Panc1 (cell line): ENCODE measurements at regions not wholly inside any gene's neighbourhood (a gene's known extent, or its start where the extent isn't known, plus 50 kb on each side); places are given as distances from the start of the nearest gene placed in this dataset.

ENCODE experiments used
- ATAC-seq: fragments of 200-7000 bp; cut with Tn5 transposase; 2 replicates; pipeline ENCODE4 v1.9.1; 2020; ENCODE audit warnings: mild to moderate bottlenecking, moderate library complexity
- BruUV-seq: library from RNA; stranded (reverse); fragments of 400-500 nt; replicated peaks from 2 replicates; lab custom pipeline; 2021; lab: Mats Ljungman, UMichigan
- CTCF ChIA-PET: fragments of 300-600 bp; sonication (Branson Sonifier 250); formaldehyde crosslinking; loops from one replicate; lab custom pipeline; 2022; ENCODE audit warnings: antibody characterized with exemption; lab: Charles Lee
- POLR2A ChIA-PET: fragments of 300-600 bp; sonication (Branson Sonifier 250); formaldehyde crosslinking; loops from one replicate; lab custom pipeline; 2022; ENCODE audit warnings: antibody characterized with exemption; lab: Charles Lee
- DNase-seq: peaks from one replicate; pipeline ENCODE4 v3.0.0-alpha.2; 2010; ENCODE audit warnings: low read depth, low spot score
- H3K27ac ChIP-seq: 2 replicates; pipeline ENCODE4 v1.5.1; 2011; ENCODE audit warnings: mild to moderate bottlenecking, low read length, inconsistent platforms
- H3K27me3 ChIP-seq: fragments of 200-500 bp; sonication (Bioruptor generic); 2 replicates; pipeline ENCODE4 v1.6.0; 2014; ENCODE audit warnings: low read length, inconsistent platforms; ENCODE audit not compliant: control insufficient read depth, insufficient read depth
- H3K36me3 ChIP-seq: fragments of 200-500 bp; sonication (Bioruptor generic); 2 replicates; pipeline ENCODE4 v1.5.1; 2014; ENCODE audit warnings: inconsistent platforms, mild to moderate bottlenecking, low read length, moderate library complexity; ENCODE audit not compliant: control insufficient read depth, insufficient read depth
- H3K4me1 ChIP-seq: 2 replicates; pipeline ENCODE4 v1.5.1; 2011; ENCODE audit warnings: inconsistent platforms, mild to moderate bottlenecking, low read length, moderate library complexity; ENCODE audit not compliant: control insufficient read depth, insufficient read depth
- H3K4me3 ChIP-seq, 2 experiments: 2 replicates each; pipeline ENCODE4 v1.5.1; 2011 to 2012; ENCODE audit warnings: low read depth in 2 of 2, low read length in 2 of 2, mild to moderate bottlenecking in 2 of 2, inconsistent platforms in 1 of 2, moderate library complexity in 1 of 2
- H3K9me3 ChIP-seq: fragments of 200-500 bp; sonication (Bioruptor generic); 2 replicates; pipeline ENCODE4 v1.5.1; 2014; ENCODE audit warnings: low read depth, mild to moderate bottlenecking, inconsistent platforms, low read length, moderate library complexity; ENCODE audit not compliant: control insufficient read depth, insufficient read depth
- CTCF ChIP-seq: fragments of 450-650 bp; IDR thresholded peaks from 2 replicates; pipeline ENCODE4 v1.5.1; 2017; ENCODE audit warnings: mild to moderate bottlenecking
- POLR2AphosphoS5 ChIP-seq: IDR thresholded peaks from 2 replicates; pipeline ENCODE4 v1.6.1; 2012; ENCODE audit warnings: mild to moderate bottlenecking, low read depth, low read length, moderate library complexity
- REST ChIP-seq, 2 experiments: IDR thresholded peaks; 2 replicates each; pipeline ENCODE4 v1.6.1; 2011 to 2012; ENCODE audit warnings: low read depth in 2 of 2, control low read depth in 1 of 2, low read length in 1 of 2, mild to moderate bottlenecking in 1 of 2, moderate library complexity in 1 of 2; ENCODE audit not compliant: insufficient read depth in 1 of 2
- SIN3A ChIP-seq: IDR thresholded peaks from 2 replicates; pipeline ENCODE4 v1.6.1; 2012; ENCODE audit warnings: low read depth, mild to moderate bottlenecking, low read length, moderate library complexity, borderline replicate concordance; ENCODE audit not compliant: insufficient read depth
- TCF7L2 ChIP-seq: IDR thresholded peaks from 2 replicates; pipeline ENCODE4 v1.6.1; 2011; ENCODE audit warnings: mild to moderate bottlenecking, low read depth, low read length, inconsistent platforms
- in situ Hi-C: cut with HindIII; loops from 2 replicates; pipeline ENCODE4 v1.10.0; 2016; ENCODE audit warnings: low sequenced_read_pairs, low pct_unique_long_range_greater_than_20kb
- intact Hi-C: fragments of 100-400 bp; cut with micrococcal nuclease; formaldehyde crosslinking; loops from one replicate; pipeline ENCODE4 v1.10.0; 2022; ENCODE audit not compliant: unreplicated experiment

GRCh38 chr7:13032576-13032975 lies 345.1 kb downstream of the ARL4A start:
- Histone ChIP-seq H3K27me3 (no peaks in the 10 kb centered on the region), H3K4me3 (no peak overlapping the region), H3K27ac (no peak overlapping the region), H3K36me3 (no peaks in the 10 kb centered on the region), H3K9me3 (no peaks in the 10 kb centered on the region), H3K4me1 (no peaks in the 10 kb centered on the region)
- DNase-seq = no peak
- BruUV-seq = no TSS peak
- ChIA-PET POLR2A (no interaction called here), CTCF (no interaction called here)
- no peak for ATAC-seq
- in situ Hi-C loops = no loop called here
- intact Hi-C loops = no loop called here
- no peak for TF ChIP-seq REST (IDR thresholded peaks at IDR 0.05; ENCODE audit: insufficient read depth in 1 of 2, low read depth in 2 of 2, low read length in 1 of 2)
- no peak for TF ChIP-seq SIN3A
- TF ChIP-seq POLR2AphosphoS5 = no peak
- peak; percentile 7; the same call in 1 of the 2 replicates for TF ChIP-seq CTCF

DNA sequence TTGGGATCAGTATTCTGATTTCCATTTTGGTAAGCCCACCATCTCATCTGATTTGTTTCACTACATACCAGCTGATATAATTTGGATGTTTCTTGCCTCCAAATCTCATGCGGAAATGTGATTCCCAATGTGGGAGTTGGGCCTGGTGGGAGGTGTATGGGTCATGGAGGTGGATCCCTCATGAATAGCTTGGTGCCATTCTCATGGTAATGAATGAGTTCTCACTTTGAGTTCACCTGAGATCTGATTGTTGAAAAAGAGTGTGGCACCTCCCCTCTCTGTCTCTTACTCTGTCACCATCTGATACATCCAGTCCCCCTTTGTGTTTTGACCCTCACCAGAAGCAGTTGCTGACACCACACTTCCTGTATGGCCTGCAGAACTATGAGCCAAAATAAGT lies 347.3 kb downstream of the ARL4A start:
- no peaks in the 10 kb centered on the region for H3K36me3 ChIP-seq
- no peaks in the 10 kb centered on the region for H3K4me1 ChIP-seq
- TF ChIP-seq SIN3A (no peak), TCF7L2 (no peak), REST (IDR thresholded peaks at IDR 0.05; ENCODE audit: insufficient read depth in 1 of 2, low read depth in 2 of 2, low read length in 1 of 2) (no peak), POLR2AphosphoS5 (no peak), CTCF (no peak)
- no peaks in the 10 kb centered on the region for H3K9me3 ChIP-seq
- H3K27me3 ChIP-seq = no peaks in the 10 kb centered on the region
- H3K4me3 ChIP-seq = no peak overlapping the region
- DNase-seq (no peak), ATAC-seq (no peak)
- BruUV-seq = no TSS peak
- CTCF ChIA-PET = no interaction called here
- H3K27ac ChIP-seq = no peak overlapping the region
- POLR2A ChIA-PET = no interaction called here
- intact Hi-C loops (no loop called here), in situ Hi-C loops (no loop called here)
